ENCODE measurements at regions not wholly inside any gene's neighbourhood (a gene's known extent, or its start where the extent isn't known, plus 50 kb on each side); places are given as distances from the start of the nearest gene placed in this dataset.

GRCh38 chr2:38170733-38171132, 94.8 kb upstream of the CYP1B1 start:
- DNase-seq, result no peak

DNA sequence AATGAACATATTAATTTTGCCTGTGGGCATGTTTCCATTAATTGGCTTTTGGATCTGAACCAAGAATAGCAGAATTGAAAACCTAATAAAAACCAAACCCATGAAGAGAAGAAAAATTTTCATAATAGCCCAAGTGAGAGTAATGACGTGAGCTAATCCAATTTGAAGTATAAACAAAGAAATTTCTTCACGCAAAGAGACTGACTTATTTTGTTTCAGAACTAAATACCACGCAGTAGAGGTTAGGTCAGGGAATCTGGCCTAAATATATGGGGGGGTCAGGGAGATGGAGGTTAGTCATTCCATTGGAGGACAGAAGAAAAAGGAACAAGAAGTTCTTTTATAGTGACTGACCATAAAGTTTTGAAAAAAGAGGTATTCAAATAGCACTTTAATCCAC, 94.1 kb upstream of the CYP1B1 start:
- no peak for DNase-seq

GRCh38 chr2:38168710-38169480, 92.9 kb upstream of the CYP1B1 start:
- no peak for DNase-seq

- DNase-seq, result no peak
These were observed 92.0 kb upstream of the CYP1B1 start for GRCh38 chr2:38167968-38168350.

DNA sequence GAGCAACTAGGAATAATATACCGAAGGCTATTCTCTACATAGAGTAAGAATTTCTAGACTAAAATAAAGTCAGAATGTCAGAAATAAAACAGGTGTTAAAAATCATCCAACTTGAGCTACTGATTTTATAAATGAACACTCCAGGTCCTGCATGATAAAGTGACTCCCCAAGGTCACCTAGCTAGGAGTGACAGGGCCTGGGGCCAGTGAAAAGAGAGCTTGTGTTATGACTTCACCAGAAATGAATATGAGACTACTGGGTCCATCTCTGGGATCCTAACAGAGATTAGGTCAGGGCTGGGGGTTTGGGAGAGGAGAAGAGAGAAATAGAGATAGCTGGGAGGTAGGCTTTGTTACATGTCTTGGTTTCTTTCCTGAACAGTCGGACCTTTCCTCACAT, 89.7 kb upstream of the CYP1B1 start:
- no peak for DNase-seq

DNA sequence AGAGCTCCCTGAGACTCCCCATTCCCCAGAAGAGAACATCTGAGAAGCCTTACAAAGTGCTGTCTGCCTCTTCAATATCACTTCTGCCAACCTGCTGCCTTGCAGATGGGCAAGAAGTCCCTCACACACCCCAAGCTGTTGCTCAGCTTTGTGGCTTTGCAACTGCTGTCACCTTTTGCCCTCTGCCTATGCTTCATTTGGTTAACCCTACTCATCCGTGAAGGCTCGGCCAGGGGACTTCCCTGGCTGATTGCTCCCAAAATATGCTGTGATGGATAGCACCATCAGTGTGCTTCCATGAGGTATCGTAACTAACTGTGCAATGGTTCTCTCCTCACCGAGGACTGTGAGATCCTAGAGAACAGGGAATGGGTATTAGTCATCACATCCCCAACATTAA, 88.9 kb upstream of the CYP1B1 start:
- DNase-seq, result no peak

DNA sequence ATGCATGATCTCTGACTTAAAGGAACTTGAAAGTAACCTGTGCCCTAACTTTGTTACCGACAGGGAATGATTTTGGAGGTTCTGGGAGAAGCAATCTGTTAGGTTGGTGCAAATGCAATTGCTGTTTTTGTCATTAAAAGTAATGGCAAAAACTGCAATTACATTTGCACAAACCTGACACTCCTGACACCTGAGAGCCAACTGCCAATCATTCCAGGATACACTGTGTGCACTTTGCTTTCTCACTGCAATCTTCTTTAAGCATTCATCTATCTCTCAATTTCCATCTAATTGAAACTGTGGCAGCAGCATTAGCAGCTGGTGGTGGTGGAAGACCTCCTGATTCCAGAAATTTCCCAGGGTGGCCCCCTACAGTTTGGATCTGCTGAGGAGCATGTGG, 87.6 kb upstream of the CYP1B1 start:
- no peak for DNase-seq

DNA sequence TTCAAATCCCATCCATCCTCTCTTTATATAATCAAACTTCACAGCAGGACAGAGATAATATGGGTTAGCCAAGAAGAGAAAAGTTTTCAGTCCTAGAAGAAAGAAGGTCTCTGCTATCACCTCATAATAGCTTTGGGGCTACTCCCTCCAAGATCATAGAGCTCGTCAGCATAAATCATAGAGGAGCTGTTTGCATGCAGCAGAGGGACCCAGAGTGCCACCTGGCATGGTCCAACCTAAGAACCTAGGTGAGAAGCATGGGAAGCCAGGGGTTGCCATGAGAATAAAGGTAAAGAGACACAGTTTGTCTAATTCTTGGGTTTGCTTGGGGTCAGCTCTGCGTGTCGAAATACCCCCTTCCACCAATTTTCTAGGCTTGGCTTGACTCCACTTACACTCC, 87.1 kb upstream of the CYP1B1 start:
- DNase-seq, result no peak

GRCh38 chr2:38160516-38160915, 84.6 kb upstream of the CYP1B1 start:
- DNase-seq, result no peak

DNA sequence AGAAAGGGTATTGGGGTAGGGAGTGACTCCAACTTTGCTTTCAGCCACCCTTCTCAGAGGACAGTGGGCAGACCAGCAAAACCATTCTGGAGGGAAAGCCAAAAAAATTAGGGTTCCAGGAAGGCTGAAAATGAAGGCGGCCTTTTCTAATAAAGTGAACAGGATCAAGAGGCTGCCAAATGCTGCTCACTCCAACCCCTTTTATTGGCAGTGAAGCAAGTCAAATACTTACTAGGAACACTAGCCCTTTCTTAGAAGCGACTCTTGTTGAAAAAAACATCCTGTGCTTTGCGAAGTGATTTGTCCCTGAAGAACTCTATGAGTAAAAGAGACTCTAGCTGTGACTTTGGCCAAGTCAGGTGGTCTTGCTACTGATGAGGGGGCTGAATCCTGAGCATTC, 83.6 kb upstream of the CYP1B1 start:
- DNase-seq, result no peak

DNA sequence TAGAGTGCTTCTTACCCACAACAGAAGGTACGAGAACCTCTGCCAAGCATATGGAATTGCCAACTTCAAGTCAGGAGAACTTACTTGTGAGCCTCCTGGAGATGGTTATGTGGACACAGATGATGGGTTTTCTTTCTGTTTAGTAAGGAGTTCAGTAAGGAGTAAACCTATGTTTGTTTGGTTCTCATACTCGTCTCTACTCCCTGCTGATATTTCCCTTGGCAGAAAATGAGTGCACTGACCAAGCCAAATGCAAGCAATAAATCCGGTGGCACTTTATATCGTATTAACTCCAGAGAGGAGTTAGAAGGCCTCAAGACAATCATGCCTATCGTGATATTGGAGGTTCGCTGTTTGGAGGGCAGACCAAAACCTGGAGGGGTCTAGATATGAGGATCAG, 83.2 kb upstream of the CYP1B1 start:
- DNase-seq, result no peak

- DNase-seq, result no peak
These were observed 82.6 kb upstream of the CYP1B1 start for GRCh38 chr2:38158378-38159118.

DNA sequence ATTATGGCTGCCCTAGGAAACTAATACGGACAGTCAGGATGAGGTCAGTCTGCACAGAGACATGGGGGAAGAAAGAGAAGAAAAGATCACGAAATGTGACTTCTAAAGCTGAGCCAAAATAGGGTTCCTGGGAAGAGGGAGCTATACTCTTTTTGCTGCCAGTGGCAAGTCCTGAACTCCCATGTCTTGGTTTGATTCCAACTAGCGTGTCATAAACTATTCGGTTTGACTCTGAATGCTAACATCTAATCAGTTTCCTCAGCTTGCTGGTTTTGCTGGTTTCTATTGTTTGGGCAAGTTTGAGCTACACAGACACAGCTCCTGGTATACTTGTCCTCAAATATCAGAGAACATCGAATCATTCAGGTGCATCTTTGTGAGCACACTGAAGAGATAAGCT, 80.5 kb upstream of the CYP1B1 start:
- no peak for DNase-seq

DNA sequence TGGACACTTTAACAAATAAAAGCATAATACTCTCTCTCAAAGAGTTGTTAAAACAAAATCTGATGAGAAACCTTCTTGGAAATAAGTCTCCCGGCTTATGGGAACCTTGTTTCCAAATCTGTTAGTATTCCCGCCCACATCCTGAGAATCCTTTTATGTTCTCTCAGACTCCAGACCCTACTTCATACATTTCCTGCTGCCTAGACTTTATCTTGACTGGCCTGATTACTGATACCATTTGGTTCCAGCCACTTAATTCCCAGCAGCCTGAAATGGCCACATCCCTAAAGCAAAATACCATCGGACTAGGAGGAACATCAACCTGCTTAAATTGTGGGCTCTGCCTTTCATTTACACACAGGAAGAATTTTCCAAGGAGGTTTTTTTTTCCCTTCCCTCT, 79.1 kb upstream of the CYP1B1 start:
- DNase-seq, result no peak

GRCh38 chr2:38154395-38154794, 78.4 kb upstream of the CYP1B1 start:
- no peak for DNase-seq

DNA sequence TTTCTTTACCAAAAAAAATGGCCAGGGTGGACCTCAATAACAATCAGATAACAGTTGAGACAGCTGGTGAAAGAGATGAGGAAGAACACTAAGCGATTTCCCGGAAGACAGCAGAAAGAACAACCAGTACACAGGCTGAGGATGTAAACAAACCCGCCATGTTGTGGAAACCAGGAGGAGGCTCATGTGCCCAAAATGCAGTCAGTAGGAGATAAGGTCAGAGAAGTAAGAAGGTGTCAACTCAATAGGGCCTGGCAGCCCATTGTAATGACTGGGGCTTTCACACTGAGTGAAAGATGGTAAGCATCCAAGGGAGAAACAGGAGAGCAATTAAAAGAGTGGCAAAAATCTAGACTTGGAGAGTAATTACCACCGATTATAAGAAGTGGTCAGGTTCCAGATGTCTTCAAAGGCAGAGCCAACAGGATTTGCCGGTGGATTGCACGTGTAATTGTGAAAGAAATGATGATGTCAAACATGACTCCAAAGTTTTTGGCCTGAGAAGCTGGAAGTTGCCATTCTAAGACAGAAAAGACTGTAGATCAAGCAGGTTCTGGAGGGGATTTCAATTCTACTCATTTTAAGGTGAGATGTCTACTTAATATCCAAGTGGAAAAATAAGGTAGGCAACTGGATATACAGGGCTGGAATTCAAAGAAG, 77.7 kb upstream of the CYP1B1 start:
- no peak for DNase-seq

- DNase-seq, result no peak
These were observed 77.0 kb upstream of the CYP1B1 start for GRCh38 chr2:38152913-38153312.

- no peak for DNase-seq
These were observed 76.1 kb upstream of the CYP1B1 start for GRCh38 chr2:38152035-38152434.

DNA sequence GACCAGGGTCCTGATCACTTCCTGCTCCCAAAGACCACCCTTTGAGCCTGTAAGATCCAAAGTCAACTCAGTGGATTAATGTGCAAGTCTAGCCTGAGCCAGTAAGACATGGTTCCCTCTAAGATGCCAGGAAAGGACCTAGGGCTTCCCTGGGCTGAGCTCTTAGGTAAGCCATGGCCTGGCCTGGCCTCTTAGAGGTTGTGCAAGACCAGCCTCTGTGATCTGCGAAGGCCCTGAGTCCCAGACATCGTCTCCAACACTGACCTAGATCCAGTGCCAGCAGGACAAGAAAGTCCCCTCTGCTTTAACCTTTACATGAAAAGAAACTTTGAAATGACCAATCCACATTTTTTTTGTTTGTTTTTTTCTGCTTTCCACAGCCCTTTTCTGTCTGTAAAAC, 73.6 kb upstream of the CYP1B1 start:
- DNase-seq, result no peak

GRCh38 chr2:38148501-38148900, 72.5 kb upstream of the CYP1B1 start:
- no peak for DNase-seq

DNA sequence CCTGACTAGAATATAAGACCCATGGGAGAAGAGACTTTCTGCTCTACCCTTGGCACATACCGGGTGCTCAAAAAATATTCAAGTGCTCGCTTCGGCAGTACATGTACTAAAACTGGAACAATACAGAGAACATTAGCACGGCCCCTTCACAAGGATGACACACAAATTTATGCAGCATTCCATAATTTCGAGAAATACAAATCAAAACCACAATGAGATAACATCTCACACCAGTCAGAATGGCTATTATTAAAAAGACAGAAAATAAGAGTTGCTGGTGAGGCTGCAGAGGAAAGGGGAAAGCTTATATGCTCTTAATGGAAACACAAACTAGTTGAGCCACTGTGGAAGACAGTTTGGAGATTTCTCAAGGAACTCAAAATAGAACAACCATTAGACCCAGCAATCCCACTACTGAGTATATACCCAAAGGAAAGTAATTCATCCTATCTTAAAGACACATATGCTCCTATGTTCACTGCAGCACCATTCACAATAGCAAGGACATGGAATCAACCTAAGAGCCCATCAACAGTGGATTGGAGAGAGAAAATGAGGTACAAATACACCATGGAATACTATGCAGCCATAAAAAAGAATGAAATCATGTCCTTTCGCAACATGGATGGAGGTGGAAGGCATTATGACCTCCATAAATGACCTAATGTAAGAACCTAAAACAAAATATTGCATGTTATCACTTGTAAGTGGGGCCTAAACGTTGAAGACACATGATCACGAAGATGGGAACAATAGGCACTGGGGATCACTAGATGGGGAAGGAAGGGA, 71.6 kb upstream of the CYP1B1 start:
- no peak for DNase-seq

DNA sequence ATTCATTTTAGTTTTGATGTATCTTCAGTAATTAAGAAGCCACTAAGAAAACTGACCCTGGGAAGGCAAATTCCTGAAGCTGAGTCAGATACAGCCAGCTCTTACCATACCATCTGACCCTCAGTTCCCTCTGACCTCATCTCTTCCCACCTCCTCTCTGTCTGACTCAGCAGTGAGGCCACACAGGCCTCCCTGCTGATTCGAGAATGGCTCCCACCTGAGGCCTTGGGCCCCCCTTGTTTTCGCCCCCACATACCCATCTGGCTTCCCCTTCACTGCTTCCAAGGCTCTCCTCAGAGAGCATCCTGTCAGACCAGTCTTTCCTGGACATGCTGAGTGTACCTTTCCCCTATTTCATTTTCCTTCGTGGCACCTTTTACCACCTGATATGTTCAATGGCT, 71.0 kb upstream of the CYP1B1 start:
- DNase-seq, result no peak

GRCh38 chr2:38146275-38146906, 70.4 kb upstream of the CYP1B1 start:
- no peak for DNase-seq
